OCI-LY3 (cell line): ENCODE measurements at regions not wholly inside any gene's neighbourhood (a gene's known extent, or its start where the extent isn't known, plus 50 kb on each side); places are given as distances from the start of the nearest gene placed in this dataset.

Experiments used
- H2AFZ ChIP-seq: fragments of 200-600, 300-600 bp; shearing (Covaris generic); 2 replicates; pipeline ENCODE4 v1.6.0; 2014; ENCODE audit warnings: antibody characterized with exemption, low read depth, low read length
- H3K27ac ChIP-seq: fragments of 200-600, 300-600 bp; sonication (generic); 2 replicates; pipeline ENCODE4 v1.5.1; 2014; ENCODE audit warnings: mild to moderate bottlenecking, low read length, moderate library complexity, mixed read lengths
- H3K27me3 ChIP-seq: fragments of 200-600, 300-600 bp; sonication (generic); 2 replicates; pipeline ENCODE4 v1.6.1; 2014; ENCODE audit warnings: low read depth, low read length, mixed read lengths
- H3K36me3 ChIP-seq: fragments of 200-600, 300-600 bp; sonication (generic); replicated peaks from 2 replicates; pipeline ENCODE3; 2014; ENCODE audit warnings: low read depth, low read length, mixed read lengths
- H3K4me1 ChIP-seq: fragments of 300-600, 200-600 bp; sonication (generic); 2 replicates; pipeline ENCODE4 v1.6.1; 2014; ENCODE audit warnings: low read length, mixed read lengths
- H3K4me2 ChIP-seq: fragments of 200-600, 300-600 bp; sonication (generic); 2 replicates; pipeline ENCODE4 v1.6.1; 2014; ENCODE audit warnings: low read length, mixed read lengths
- H3K4me3 ChIP-seq: fragments of 300-600, 200-600 bp; sonication (generic); 2 replicates; pipeline ENCODE4 v1.5.1; 2014; ENCODE audit warnings: antibody characterized with exemption, mild to moderate bottlenecking, low read length, moderate library complexity
- H3K79me2 ChIP-seq: fragments of 300-600, 200-600 bp; shearing (Covaris generic); 2 replicates; pipeline ENCODE4 v1.6.1; 2014; ENCODE audit warnings: mild to moderate bottlenecking, low read length, mixed read lengths
- H3K9ac ChIP-seq: fragments of 300-600, 200-600 bp; shearing (Covaris generic); 2 replicates; pipeline ENCODE4 v1.6.0; 2014; ENCODE audit warnings: mild to moderate bottlenecking, low read length, moderate library complexity
- H3K9me3 ChIP-seq: fragments of 200-600, 300-600 bp; shearing (Covaris generic); 2 replicates; pipeline ENCODE4 v1.6.1; 2014; ENCODE audit warnings: low read length, mixed read lengths; ENCODE audit not compliant: insufficient read depth
- H4K20me1 ChIP-seq: fragments of 200-600, 300-600 bp; sonication (generic); 2 replicates; pipeline ENCODE4 v1.6.1; 2016; ENCODE audit warnings: low read length, mixed read lengths; ENCODE audit not compliant: insufficient read depth
- CTCF ChIP-seq: fragments of 200-600, 300-600 bp; sonication (generic); IDR thresholded peaks from 2 replicates; pipeline ENCODE4 v1.5.1; 2014; ENCODE audit warnings: antibody characterized with exemption, low read length, low read depth
- EZH2phosphoT487 ChIP-seq: fragments of 200-600 bp; shearing (Covaris generic); IDR thresholded peaks from 2 replicates; pipeline ENCODE4 v1.6.1; 2018; ENCODE audit warnings: antibody characterized with exemption, mixed run types, low read depth

- no peak overlapping the region for H2AFZ ChIP-seq
- H4K20me1 ChIP-seq = no peaks in the 10 kb centered on the region
- H3K79me2 ChIP-seq = no peaks in the 10 kb centered on the region
- no peak overlapping the region for H3K4me2 ChIP-seq
- H3K27ac ChIP-seq = no peak overlapping the region
- H3K9me3 ChIP-seq = peaks cover 9% of the 10 kb centered on the region; the same call in 1 of the 2 replicates
- H3K27me3 ChIP-seq = no peaks in the 10 kb centered on the region
- H3K9ac ChIP-seq = no peak overlapping the region
- H3K36me3 ChIP-seq = no peaks in the 10 kb centered on the region
- TF ChIP-seq CTCF = no peak
- TF ChIP-seq EZH2phosphoT487 = no peak
- H3K4me3 ChIP-seq = no peak overlapping the region
- no peaks in the 10 kb centered on the region for H3K4me1 ChIP-seq
These were observed 678.3 kb downstream of the CBLN2 start for GRCh38 chr18:71865888-71866287.

DNA sequence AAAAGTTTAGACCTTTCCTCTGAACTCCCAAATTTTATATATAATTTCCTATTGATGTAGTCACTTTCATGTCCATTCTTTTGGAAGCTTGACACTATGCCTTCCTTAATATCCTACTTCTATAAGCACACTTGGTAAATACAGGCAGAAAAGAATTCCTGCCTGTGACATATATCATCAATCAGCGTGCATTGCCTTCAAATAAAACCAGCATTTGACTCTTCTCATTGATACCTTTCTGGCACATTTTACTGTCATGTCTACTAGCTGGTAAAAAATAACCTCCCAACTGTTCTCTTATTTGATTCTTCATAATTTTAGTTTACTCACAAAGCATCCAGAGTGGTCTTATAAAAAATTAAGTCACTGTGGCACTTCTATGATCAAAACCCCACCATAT lies 693.5 kb downstream of the CBLN2 start:
- Histone ChIP-seq H3K4me2 (no peak overlapping the region), H3K36me3 (peaks cover 9% of the 10 kb centered on the region), H2AFZ (no peak overlapping the region), H3K27me3 (no peaks in the 10 kb centered on the region), H3K9ac (no peak overlapping the region), H3K79me2 (no peaks in the 10 kb centered on the region), H4K20me1 (no peaks in the 10 kb centered on the region), H3K4me3 (no peak overlapping the region), H3K27ac (no peak overlapping the region), H3K9me3 (peaks cover 19% of the 10 kb centered on the region), H3K4me1 (no peaks in the 10 kb centered on the region)
- TF ChIP-seq EZH2phosphoT487 (no peak), CTCF (no peak)

GRCh38 chr18:71849407-71849806 lies 694.7 kb downstream of the CBLN2 start:
- Histone ChIP-seq H3K4me1 (no peaks in the 10 kb centered on the region), H3K36me3 (peaks cover 9% of the 10 kb centered on the region), H3K4me2 (no peak overlapping the region), H2AFZ (no peak overlapping the region), H3K9ac (no peak overlapping the region), H3K4me3 (no peak overlapping the region), H4K20me1 (no peaks in the 10 kb centered on the region), H3K9me3 (peaks cover 19% of the 10 kb centered on the region), H3K27me3 (no peaks in the 10 kb centered on the region), H3K79me2 (no peaks in the 10 kb centered on the region), H3K27ac (no peak overlapping the region)
- TF ChIP-seq CTCF = no peak
- TF ChIP-seq EZH2phosphoT487 = no peak

DNA sequence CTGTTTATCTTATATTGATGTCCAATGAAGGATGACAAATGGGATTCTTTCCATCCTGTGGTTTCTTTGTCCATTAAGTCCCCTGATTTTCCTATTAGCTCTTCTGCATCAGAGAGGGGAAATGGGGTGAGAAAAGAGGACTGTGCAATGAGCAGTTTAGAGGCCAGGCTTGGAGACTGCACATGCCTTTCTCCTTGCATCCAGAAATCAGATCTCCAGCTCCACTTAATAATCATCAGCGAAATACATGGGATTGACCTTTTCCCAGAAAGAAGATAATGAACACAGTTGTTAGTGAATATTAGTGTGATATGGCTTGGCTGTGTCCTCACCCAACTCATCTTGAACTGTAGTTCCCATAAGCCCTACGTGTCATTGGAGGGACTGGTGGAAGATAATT lies 697.4 kb downstream of the CBLN2 start:
- no peaks in the 10 kb centered on the region for H3K79me2 ChIP-seq
- no peaks in the 10 kb centered on the region for H3K27me3 ChIP-seq
- H2AFZ ChIP-seq = no peak overlapping the region
- H3K4me3 ChIP-seq = no peak overlapping the region
- H3K4me2 ChIP-seq = no peak overlapping the region
- TF ChIP-seq EZH2phosphoT487 = no peak
- no peak for TF ChIP-seq CTCF
- no peaks in the 10 kb centered on the region for H3K4me1 ChIP-seq
- H4K20me1 ChIP-seq = no peaks in the 10 kb centered on the region
- peaks cover 19% of the 10 kb centered on the region for H3K9me3 ChIP-seq
- peaks cover 9% of the 10 kb centered on the region for H3K36me3 ChIP-seq
- H3K27ac ChIP-seq = no peak overlapping the region
- H3K9ac ChIP-seq = no peak overlapping the region
